Esophagus (tissue), 2 donors: ENCODE measurements at regions not wholly inside any gene's neighbourhood (a gene's known extent, or its start where the extent isn't known, plus 50 kb on each side); places are given as distances from the start of the nearest gene placed in this dataset.

ENCODE experiments used
- H3K27ac ChIP-seq, 2 donors: one replicate each; pipeline ENCODE4 v1.5.1; 2013; ENCODE audit warnings: low read depth in 2 of 2, mild to moderate bottlenecking in 2 of 2, inconsistent platforms in 1 of 2, low read length in 1 of 2, moderate library complexity in 1 of 2
- H3K27me3 ChIP-seq, 2 donors: one replicate each; pipeline ENCODE4 v1.6.1; 2013; ENCODE audit warnings: low read length in 2 of 2, control low read depth in 1 of 2, mild to moderate bottlenecking in 1 of 2; ENCODE audit not compliant: insufficient read depth in 2 of 2, control insufficient read depth in 1 of 2
- H3K36me3 ChIP-seq, 2 donors: one replicate each; pipeline ENCODE4 v1.6.1; 2013; ENCODE audit warnings: low read length in 1 of 2; ENCODE audit not compliant: control insufficient read depth in 2 of 2, insufficient read depth in 2 of 2
- H3K4me1 ChIP-seq, 2 donors: one replicate each; pipeline ENCODE4 v1.6.1; 2013; ENCODE audit warnings: low read length in 1 of 2; ENCODE audit not compliant: control insufficient read depth in 2 of 2, insufficient read depth in 2 of 2
- H3K4me3 ChIP-seq, 2 donors: one replicate each; pipeline ENCODE4 v1.5.1; 2013; ENCODE audit warnings: low read length in 2 of 2, mild to moderate bottlenecking in 2 of 2, low read depth in 1 of 2, moderate library complexity in 1 of 2
- H3K9me3 ChIP-seq, 2 donors: one replicate each; pipeline ENCODE4 v1.6.1; 2013; ENCODE audit warnings: mild to moderate bottlenecking in 2 of 2, low read depth in 1 of 2, low read length in 1 of 2, moderate library complexity in 1 of 2; ENCODE audit not compliant: control insufficient read depth in 2 of 2, insufficient read depth in 1 of 2
- WGBS, 2 donors: extraction: QIAGEN DNeasy Blood & Tissue Kit; methylation state at CpG; one replicate each; pipeline ENCODE4 v1.1.7; 2013; 5-methylcytosine and 5-hydroxymethylcytosine counted together
- donor health status: healthy with polysubstance abuse.
- donor health status: Bipolar disorder and iron deficiency.

GRCh38 chr15:81450721-81451120, 76.7 kb upstream of the TMC3 start:
- H3K27ac ChIP-seq = no peak overlapping the region
- no peaks in the 10 kb centered on the region for H3K4me1 ChIP-seq
- H3K9me3 ChIP-seq = no peaks in the 10 kb centered on the region
- H3K4me3 ChIP-seq = no peak overlapping the region
- WGBS, 2 donors = 95 to 100% methylated on average over 1 of the region's 1 CpG
- H3K27me3 ChIP-seq = no peaks in the 10 kb centered on the region
- no peaks in the 10 kb centered on the region for H3K36me3 ChIP-seq

- no peaks in the 10 kb centered on the region for H3K36me3 ChIP-seq
- H3K9me3 ChIP-seq = no peaks in the 10 kb centered on the region
- no peak overlapping the region for H3K27ac ChIP-seq
- no peak overlapping the region for H3K4me3 ChIP-seq
- H3K4me1 ChIP-seq = no peaks in the 10 kb centered on the region
- H3K27me3 ChIP-seq = no peaks in the 10 kb centered on the region
- WGBS, 2 donors = 56 to 62% methylated on average over 2 of the region's 2 CpGs
Observed at GRCh38 chr15:81449836-81450474, 75.9 kb upstream of the TMC3 start.

DNA sequence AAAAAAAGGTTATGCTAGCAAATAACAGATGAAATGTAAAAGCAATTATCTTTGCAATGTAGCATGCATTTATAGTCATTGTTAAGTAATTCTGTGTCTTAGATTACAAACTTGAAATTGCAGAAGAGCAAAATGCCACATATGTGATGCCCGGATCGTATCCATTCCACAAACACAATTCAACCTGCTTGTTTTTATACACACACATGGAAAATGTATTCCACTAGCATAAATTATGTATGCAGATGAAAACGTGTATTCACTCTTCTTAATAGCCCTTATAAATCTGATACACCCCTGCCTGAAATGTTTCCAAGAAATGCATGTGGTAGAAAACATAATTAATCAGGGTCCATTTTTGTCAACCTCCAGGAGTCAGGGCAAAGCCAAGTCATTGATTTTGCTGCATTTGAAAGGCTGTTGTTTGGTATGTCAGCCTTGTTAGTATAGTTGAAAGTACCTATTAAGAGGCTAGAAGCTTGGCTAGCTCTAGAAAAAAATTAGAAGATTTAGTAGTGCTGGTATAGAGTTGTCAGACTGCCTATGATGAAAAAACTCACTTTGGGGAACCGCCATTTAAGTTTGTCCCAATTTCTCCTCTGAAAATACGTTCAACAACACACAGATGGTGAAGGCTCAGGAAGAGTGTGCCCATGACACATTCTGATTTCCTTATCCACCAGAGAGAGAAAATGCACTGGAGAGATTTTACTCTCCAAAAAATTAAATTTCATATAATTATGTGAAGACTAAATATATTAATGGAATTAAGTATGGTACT, 69.2 kb upstream of the TMC3 start:
- Histone ChIP-seq H3K27me3 (no peaks in the 10 kb centered on the region), H3K27ac (no peak overlapping the region), H3K36me3 (no peaks in the 10 kb centered on the region), H3K4me1 (no peaks in the 10 kb centered on the region), H3K4me3 (no peak overlapping the region), H3K9me3 (no peaks in the 10 kb centered on the region)
- 73 to 76% methylated on average over 5 of the region's 5 CpGs for WGBS, 2 donors

DNA sequence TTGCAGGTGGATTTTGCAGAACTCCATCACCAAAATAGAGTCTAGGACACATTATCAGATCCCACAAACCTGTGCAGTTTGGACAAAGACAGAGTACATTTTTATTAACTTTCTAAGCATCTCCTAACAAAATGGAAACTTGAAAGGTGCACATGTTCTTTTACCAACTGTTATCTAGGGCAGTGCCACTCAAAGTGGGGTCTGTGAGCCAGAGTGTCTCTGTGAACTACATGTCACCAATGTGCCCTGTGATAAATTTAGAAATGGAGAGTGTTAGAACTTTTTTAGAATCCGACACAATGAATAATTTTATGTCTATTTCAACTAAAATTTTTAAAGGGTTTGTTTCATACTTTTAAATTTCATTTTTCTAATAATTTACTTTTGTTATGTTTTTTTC, 68.4 kb upstream of the TMC3 start:
- no peaks in the 10 kb centered on the region for H3K27me3 ChIP-seq
- H3K4me1 ChIP-seq = no peaks in the 10 kb centered on the region
- 82 to 89% methylated on average over 1 of the region's 1 CpG for WGBS, 2 donors
- no peak overlapping the region for H3K27ac ChIP-seq
- no peaks in the 10 kb centered on the region for H3K36me3 ChIP-seq
- H3K9me3 ChIP-seq = no peaks in the 10 kb centered on the region
- H3K4me3 ChIP-seq = no peak overlapping the region

GRCh38 chr15:81434851-81435250, 60.8 kb upstream of the TMC3 start:
- Histone ChIP-seq H3K4me1 (no peaks in the 10 kb centered on the region), H3K27ac (no peak overlapping the region), H3K27me3 (no peaks in the 10 kb centered on the region), H3K36me3 (no peaks in the 10 kb centered on the region), H3K9me3 (no peaks in the 10 kb centered on the region), H3K4me3 (no peak overlapping the region)

DNA sequence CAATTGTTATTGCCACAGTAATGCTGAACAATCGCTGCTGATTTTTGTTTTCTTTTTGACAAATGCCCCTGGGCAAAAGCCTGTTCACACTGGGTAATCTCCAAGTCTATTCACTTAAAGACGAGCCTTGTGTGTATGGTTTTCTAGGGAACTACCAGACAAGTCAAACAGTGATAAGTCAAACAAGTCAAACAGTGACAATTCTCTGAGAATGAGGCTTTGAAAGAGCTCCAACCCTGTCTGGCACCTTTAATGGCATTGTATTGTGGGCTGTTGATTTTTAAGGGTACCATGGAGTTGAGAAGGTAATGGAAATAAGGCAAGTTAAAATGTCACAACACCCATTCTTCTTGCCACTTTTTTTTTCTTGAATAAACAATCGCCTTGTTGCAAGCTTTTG, 59.4 kb upstream of the TMC3 start:
- H3K4me3 ChIP-seq = no peak overlapping the region
- no peaks in the 10 kb centered on the region for H3K27me3 ChIP-seq
- H3K4me1 ChIP-seq = no peaks in the 10 kb centered on the region
- H3K9me3 ChIP-seq = no peaks in the 10 kb centered on the region
- no peaks in the 10 kb centered on the region for H3K36me3 ChIP-seq
- H3K27ac ChIP-seq = no peak overlapping the region
- WGBS, 2 donors = 53 to 61% methylated on average over 3 of the region's 3 CpGs

- Histone ChIP-seq H3K9me3 (no peaks in the 10 kb centered on the region), H3K36me3 (no peaks in the 10 kb centered on the region), H3K27ac (no peak overlapping the region), H3K4me3 (no peak overlapping the region), H3K4me1 (no peaks in the 10 kb centered on the region), H3K27me3 (no peaks in the 10 kb centered on the region)
- WGBS, 2 donors = 57 to 66% methylated on average over 2 of the region's 2 CpGs
Observed at GRCh38 chr15:81432179-81432578, 58.2 kb upstream of the TMC3 start.

GRCh38 chr15:81427176-81427575, 53.2 kb upstream of the TMC3 start:
- H3K9me3 ChIP-seq = no peaks in the 10 kb centered on the region
- no peaks in the 10 kb centered on the region for H3K27me3 ChIP-seq
- no peaks in the 10 kb centered on the region for H3K4me1 ChIP-seq
- no peaks in the 10 kb centered on the region for H3K36me3 ChIP-seq
- WGBS, 2 donors = 76 to 77% methylated on average over 6 of the region's 6 CpGs
- H3K27ac ChIP-seq = no peak overlapping the region
- no peak overlapping the region for H3K4me3 ChIP-seq

GRCh38 chr15:81425905-81426304, 51.9 kb upstream of the TMC3 start:
- no peaks in the 10 kb centered on the region for H3K27me3 ChIP-seq
- 74 to 80% methylated on average over 1 of the region's 1 CpG for WGBS, 2 donors
- no peak overlapping the region for H3K27ac ChIP-seq
- no peaks in the 10 kb centered on the region for H3K4me1 ChIP-seq
- H3K9me3 ChIP-seq = no peaks in the 10 kb centered on the region
- H3K36me3 ChIP-seq = no peaks in the 10 kb centered on the region
- H3K4me3 ChIP-seq = no peak overlapping the region
